Suprapubic skin (tissue), 4 donors: ENCODE measurements at regions not wholly inside any gene's neighbourhood (a gene's known extent, or its start where the extent isn't known, plus 50 kb on each side); places are given as distances from the start of the nearest gene placed in this dataset.

Source experiments
- POLR2A ChIP-seq, 2 donors: fragments of 450-650 bp; IDR thresholded peaks; one replicate each; pipeline ENCODE4 v1.6.1; 2017; ENCODE audit warnings: antibody characterized with exemption in 2 of 2, mild to moderate bottlenecking in 2 of 2, moderate library complexity in 2 of 2
- POLR2AphosphoS5 ChIP-seq, 3 donors: sonication (generic); formaldehyde crosslinking; IDR thresholded peaks; one replicate each; pipeline ENCODE4 v1.6.1; 2017; ENCODE audit warnings: antibody characterized with exemption in 3 of 3

- TF ChIP-seq POLR2AphosphoS5 (IDR thresholded peaks at IDR 0.05) (no peak), POLR2A (IDR thresholded peaks at IDR 0.05) (no peak)
These were observed 419.2 kb upstream of the SULF2 start for GRCh38 chr20:48204499-48204898.
